Neural progenitor cell (in vitro differentiated cells): ENCODE measurements at regions not wholly inside any gene's neighbourhood (a gene's known extent, or its start where the extent isn't known, plus 50 kb on each side); places are given as distances from the start of the nearest gene placed in this dataset.

ENCODE experiments used
- DNase-seq: peaks from one replicate; pipeline ENCODE4 v3.0.0-alpha.2; 2016; ENCODE audit warnings: low spot score
- H2AFZ ChIP-seq: fragments of 200-600 bp; sonication (generic); replicated peaks from 2 replicates; pipeline ENCODE4 v1.6.1; 2016; ENCODE audit warnings: antibody characterized with exemption
- H3F3A ChIP-seq: fragments of 200-600 bp; sonication (generic); 2 replicates; pipeline ENCODE4 v1.6.1; 2016; ENCODE audit warnings: antibody characterized with exemption, low read depth
- H3K27ac ChIP-seq: fragments of 200-600 bp; sonication (generic); 2 replicates; pipeline ENCODE4 v1.5.1; 2016; ENCODE audit warnings: mild to moderate bottlenecking
- H3K27me3 ChIP-seq: fragments of 200-600 bp; sonication (generic); 2 replicates; pipeline ENCODE4 v1.6.1; 2016; ENCODE audit warnings: mild to moderate bottlenecking, moderate library complexity
- H3K36me3 ChIP-seq: fragments of 200-600 bp; sonication (generic); 2 replicates; pipeline ENCODE4 v1.5.1; 2016
- H3K4me1 ChIP-seq: fragments of 200-600 bp; sonication (generic); 2 replicates; pipeline ENCODE4 v1.6.1; 2016; ENCODE audit warnings: mixed run types
- H3K4me2 ChIP-seq: fragments of 200-600 bp; sonication (generic); 2 replicates; pipeline ENCODE4 v1.6.1; 2016
- H3K4me3 ChIP-seq: fragments of 200-600 bp; sonication (generic); 2 replicates; pipeline ENCODE4 v1.5.1; 2016
- H3K79me2 ChIP-seq: fragments of 200-600 bp; sonication (generic); 2 replicates; pipeline ENCODE4 v1.6.1; 2016; ENCODE audit warnings: low read depth
- H3K9ac ChIP-seq: fragments of 200-600 bp; sonication (generic); 2 replicates; pipeline ENCODE4 v1.6.1; 2016
- H3K9me3 ChIP-seq: fragments of 200-600 bp; sonication (generic); 2 replicates; pipeline ENCODE4 v1.5.1; 2016; ENCODE audit warnings: low read depth
- H4K20me1 ChIP-seq: fragments of 200-600 bp; sonication (generic); 2 replicates; pipeline ENCODE4 v1.6.1; 2016; ENCODE audit warnings: low read depth
- H3K27ac Mint-ChIP-seq: 3 replicates; pipeline ENCODE4 v1.8.0; 2021; ENCODE audit warnings: mixed read lengths
- H3K27me3 Mint-ChIP-seq: 2 replicates; pipeline ENCODE4 v1.8.0; 2022; ENCODE audit warnings: low read depth, mild to moderate bottlenecking, inconsistent platforms, moderate library complexity, mixed read lengths; ENCODE audit not compliant: insufficient read depth
- H3K36me3 Mint-ChIP-seq: 3 replicates; pipeline ENCODE4 v1.8.0; 2021; ENCODE audit warnings: mixed read lengths
- H3K4me1 Mint-ChIP-seq: 3 replicates; pipeline ENCODE4 v1.8.0; 2021; ENCODE audit warnings: mixed read lengths
- H3K4me3 Mint-ChIP-seq: 3 replicates; pipeline ENCODE4 v1.8.0; 2021; ENCODE audit warnings: mild to moderate bottlenecking, moderate library complexity, mixed read lengths
- H3K9me3 Mint-ChIP-seq: 3 replicates; pipeline ENCODE4 v1.8.0; 2020; ENCODE audit warnings: mixed read lengths
- EZH2 ChIP-seq: fragments of 200-600 bp; sonication (generic); IDR thresholded peaks from 2 replicates; pipeline ENCODE4 v1.6.1; 2017; ENCODE audit warnings: antibody characterized with exemption, mild to moderate bottlenecking, moderate library complexity
- EZH2phosphoT487 ChIP-seq: fragments of 200-600 bp; sonication (generic); IDR thresholded peaks from 2 replicates; pipeline ENCODE4 v1.6.1; 2017; ENCODE audit warnings: antibody characterized with exemption
- TF ChIP-seq, protein P1 (sequence below): fragments of 200-600 bp; sonication (generic); IDR thresholded peaks from 2 replicates; pipeline ENCODE4 v1.5.1; 2017; ENCODE audit warnings: antibody characterized with exemption, mild to moderate bottlenecking

DNA sequence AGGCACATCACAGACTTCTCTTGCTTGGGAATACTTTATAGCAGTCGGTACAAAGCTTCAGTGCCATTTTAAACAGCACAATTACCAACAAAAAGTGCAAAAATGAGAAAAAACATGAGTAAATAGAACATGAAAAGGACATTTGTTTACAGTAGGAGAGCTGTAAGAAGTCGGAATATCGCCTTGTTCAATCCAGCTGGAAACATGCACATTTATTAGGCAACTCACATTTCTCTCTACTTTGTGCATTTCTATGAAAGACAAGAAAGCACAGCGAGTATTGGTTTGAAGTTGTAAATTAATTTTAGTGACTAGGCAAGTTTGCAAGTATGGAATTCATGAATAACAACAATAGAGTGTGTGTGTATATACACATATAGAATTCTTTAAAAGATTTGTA lies 484.7 kb downstream of the DACH1 start:
- Histone ChIP-seq H3K36me3 (no peaks in the 10 kb centered on the region), H3K9ac (no peak overlapping the region), H4K20me1 (no peaks in the 10 kb centered on the region), H3K4me3 (no peak overlapping the region), H3F3A (no peaks in the 10 kb centered on the region), H2AFZ (no peak overlapping the region), H3K4me1 (no peaks in the 10 kb centered on the region), H3K79me2 (no peaks in the 10 kb centered on the region), H3K27ac (no peak overlapping the region), H3K4me2 (no peak overlapping the region), H3K27me3 (no peaks in the 10 kb centered on the region), H3K9me3 (no peaks in the 10 kb centered on the region)
- DNase-seq: no peak
- Mint-ChIP-seq H3K27me3 (no peaks in the 10 kb centered on the region), H3K4me1 (peaks cover 3% of the 10 kb centered on the region), H3K36me3 (no peaks in the 10 kb centered on the region), H3K9me3 (peaks cover 2% of the 10 kb centered on the region), H3K27ac (no peak overlapping the region), H3K4me3 (no peak overlapping the region)
- TF ChIP-seq EZH2 (no peak), EZH2phosphoT487 (no peak)
- TF ChIP-seq, protein P1, sequence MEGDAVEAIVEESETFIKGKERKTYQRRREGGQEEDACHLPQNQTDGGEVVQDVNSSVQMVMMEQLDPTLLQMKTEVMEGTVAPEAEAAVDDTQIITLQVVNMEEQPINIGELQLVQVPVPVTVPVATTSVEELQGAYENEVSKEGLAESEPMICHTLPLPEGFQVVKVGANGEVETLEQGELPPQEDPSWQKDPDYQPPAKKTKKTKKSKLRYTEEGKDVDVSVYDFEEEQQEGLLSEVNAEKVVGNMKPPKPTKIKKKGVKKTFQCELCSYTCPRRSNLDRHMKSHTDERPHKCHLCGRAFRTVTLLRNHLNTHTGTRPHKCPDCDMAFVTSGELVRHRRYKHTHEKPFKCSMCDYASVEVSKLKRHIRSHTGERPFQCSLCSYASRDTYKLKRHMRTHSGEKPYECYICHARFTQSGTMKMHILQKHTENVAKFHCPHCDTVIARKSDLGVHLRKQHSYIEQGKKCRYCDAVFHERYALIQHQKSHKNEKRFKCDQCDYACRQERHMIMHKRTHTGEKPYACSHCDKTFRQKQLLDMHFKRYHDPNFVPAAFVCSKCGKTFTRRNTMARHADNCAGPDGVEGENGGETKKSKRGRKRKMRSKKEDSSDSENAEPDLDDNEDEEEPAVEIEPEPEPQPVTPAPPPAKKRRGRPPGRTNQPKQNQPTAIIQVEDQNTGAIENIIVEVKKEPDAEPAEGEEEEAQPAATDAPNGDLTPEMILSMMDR: no peak

DNA sequence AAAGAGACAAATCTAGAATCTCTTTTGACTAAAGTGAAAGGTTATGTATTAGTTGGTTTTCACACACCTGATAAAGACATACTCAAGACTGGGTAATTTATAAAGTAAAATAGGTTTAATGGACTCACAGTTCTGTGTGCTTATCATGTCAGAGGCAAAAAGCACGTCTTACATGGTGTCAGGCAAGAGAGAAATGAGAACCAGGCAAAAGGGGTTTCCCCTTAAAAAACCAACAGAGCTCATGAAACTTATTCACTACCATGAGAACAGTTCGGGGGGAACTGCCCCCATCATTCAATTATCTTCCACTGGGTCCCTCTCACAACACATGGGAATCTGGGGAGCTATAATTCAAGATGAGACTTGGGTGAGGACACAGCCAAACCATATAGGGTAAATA lies 486.8 kb downstream of the DACH1 start:
- no peaks in the 10 kb centered on the region for H3F3A ChIP-seq
- TF ChIP-seq, protein P1: no peak
- TF ChIP-seq EZH2phosphoT487: no peak
- no peak for TF ChIP-seq EZH2
- H2AFZ ChIP-seq: peak overlapping the region; percentile 55
- H3K79me2 ChIP-seq: no peaks in the 10 kb centered on the region
- Mint-ChIP-seq H3K4me1 (peaks cover 5% of the 10 kb centered on the region), H3K36me3 (no peaks in the 10 kb centered on the region), H3K27me3 (no peaks in the 10 kb centered on the region), H3K4me3 (no peak overlapping the region), H3K9me3 (peaks cover 2% of the 10 kb centered on the region), H3K27ac (peak overlapping the region; percentile 36)
- no peak overlapping the region for H3K9ac ChIP-seq
- no peaks in the 10 kb centered on the region for H4K20me1 ChIP-seq
- no peak overlapping the region for H3K27ac ChIP-seq
- no peak for DNase-seq
- H3K4me3 ChIP-seq: no peak overlapping the region
- no peaks in the 10 kb centered on the region for H3K4me1 ChIP-seq
- H3K4me2 ChIP-seq: no peak overlapping the region
- H3K9me3 ChIP-seq: no peaks in the 10 kb centered on the region
- no peaks in the 10 kb centered on the region for H3K36me3 ChIP-seq
- H3K27me3 ChIP-seq: no peaks in the 10 kb centered on the region

DNA sequence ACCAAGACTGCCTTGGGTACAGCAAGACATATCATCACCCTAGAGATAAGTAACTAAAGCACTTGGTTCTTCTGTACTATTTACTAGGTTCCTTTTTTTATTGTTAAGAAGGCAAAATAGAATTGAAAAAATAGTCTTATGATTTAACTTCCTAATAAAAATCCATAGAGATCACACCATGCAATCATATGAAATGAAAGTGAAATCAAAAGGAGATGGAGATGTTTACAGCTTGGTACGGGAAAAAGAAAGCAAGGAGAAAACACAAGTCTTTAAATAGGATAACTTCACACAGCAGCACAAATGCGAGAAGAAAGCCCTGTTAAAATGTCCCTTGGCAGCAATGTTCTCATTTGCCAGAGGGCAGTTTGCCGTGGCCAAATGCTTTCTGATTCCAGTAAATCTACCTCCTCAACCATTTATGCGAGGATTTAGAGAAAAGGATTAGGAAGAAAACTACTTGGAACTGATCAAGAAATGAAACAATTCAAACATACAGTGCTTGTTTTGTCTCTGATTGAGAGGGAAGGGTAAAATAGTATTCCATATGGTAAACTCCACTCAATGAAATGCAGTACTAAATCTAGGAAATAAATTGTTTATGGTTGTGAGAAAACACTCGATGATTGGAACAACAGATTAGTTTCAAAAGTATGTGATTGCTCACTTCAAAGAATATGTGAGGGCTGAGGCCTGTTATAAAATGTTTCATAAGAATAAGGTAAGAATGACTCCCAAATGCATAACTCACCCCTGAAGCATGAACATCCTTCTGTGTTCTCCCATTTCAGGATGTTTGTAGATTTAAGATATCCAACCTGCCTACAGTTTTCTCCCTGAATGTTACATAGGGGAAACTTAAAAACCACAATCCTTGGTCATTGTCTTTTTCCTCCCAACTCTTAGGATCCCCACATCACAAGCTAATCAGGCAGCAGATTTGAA lies 487.8 kb downstream of the DACH1 start:
- no peaks in the 10 kb centered on the region for H3F3A ChIP-seq
- no peak for TF ChIP-seq EZH2
- TF ChIP-seq, protein P1: no peak
- H3K4me1 ChIP-seq: peaks cover 8% of the 10 kb centered on the region
- H3K27me3 Mint-ChIP-seq: no peaks in the 10 kb centered on the region
- no peaks in the 10 kb centered on the region for H3K36me3 ChIP-seq
- H3K9me3 ChIP-seq: no peaks in the 10 kb centered on the region
- no peaks in the 10 kb centered on the region for H3K79me2 ChIP-seq
- H3K27ac ChIP-seq: no peak overlapping the region
- no peaks in the 10 kb centered on the region for H3K27me3 ChIP-seq
- peak overlapping the region; percentile 16 for H3K27ac Mint-ChIP-seq
- DNase-seq: no peak
- no peaks in the 10 kb centered on the region for H4K20me1 ChIP-seq
- peak overlapping the region; percentile 55 for H2AFZ ChIP-seq
- no peak overlapping the region for H3K4me3 ChIP-seq
- no peak overlapping the region for H3K4me2 ChIP-seq
- peaks cover 1% of the 10 kb centered on the region for H3K9me3 Mint-ChIP-seq
- no peak overlapping the region for H3K4me3 Mint-ChIP-seq
- H3K4me1 Mint-ChIP-seq: peaks cover 15% of the 10 kb centered on the region
- no peak overlapping the region for H3K9ac ChIP-seq
- H3K36me3 Mint-ChIP-seq: no peaks in the 10 kb centered on the region
